Right atrium auricular region (tissue), 2 donors: ENCODE measurements at regions not wholly inside any gene's neighbourhood (a gene's known extent, or its start where the extent isn't known, plus 50 kb on each side); places are given as distances from the start of the nearest gene placed in this dataset.

ENCODE experiments used
- DNase-seq: peaks from one replicate; pipeline ENCODE4 v3.0.0-alpha.2; 2019; ENCODE audit warnings: low spot score
- H3K27ac ChIP-seq, 2 donors: fragments of 200-600 bp; sonication (generic); 1 replicate in 1 of 2; 2 replicates in 1 of 2; pipeline ENCODE4 v1.5.1; 2016 to 2019
- H3K27me3 ChIP-seq, 2 donors: fragments of 200-600 bp; sonication (generic); one replicate each; pipeline versions ENCODE4 v1.5.1 to v1.6.0; 2017 to 2019
- H3K36me3 ChIP-seq: fragments of 200-600 bp; sonication (generic); one replicate; pipeline ENCODE4 v1.5.1; 2016
- H3K4me1 ChIP-seq, 2 donors: fragments of 200-600 bp; sonication (generic); one replicate each; pipeline versions ENCODE4 v1.5.1 to v1.6.0; 2017 to 2019
- H3K4me3 ChIP-seq, 2 donors: fragments of 200-600 bp; sonication (generic); 1 replicate in 1 of 2; 2 replicates in 1 of 2; pipeline ENCODE4 v1.5.1; 2017 to 2019; ENCODE audit warnings: mild to moderate bottlenecking in 1 of 2, moderate library complexity in 1 of 2
- H3K9me3 ChIP-seq, 2 donors: fragments of 200-600 bp; sonication (generic); one replicate each; pipeline ENCODE4 v1.5.1; 2019
- TF ChIP-seq, protein P1 (sequence below), 2 donors: fragments of 200-600 bp; sonication (generic); IDR thresholded peaks; one replicate each; pipeline ENCODE4 v1.5.1; 2019; ENCODE audit warnings: antibody characterized with exemption in 2 of 2

DNA sequence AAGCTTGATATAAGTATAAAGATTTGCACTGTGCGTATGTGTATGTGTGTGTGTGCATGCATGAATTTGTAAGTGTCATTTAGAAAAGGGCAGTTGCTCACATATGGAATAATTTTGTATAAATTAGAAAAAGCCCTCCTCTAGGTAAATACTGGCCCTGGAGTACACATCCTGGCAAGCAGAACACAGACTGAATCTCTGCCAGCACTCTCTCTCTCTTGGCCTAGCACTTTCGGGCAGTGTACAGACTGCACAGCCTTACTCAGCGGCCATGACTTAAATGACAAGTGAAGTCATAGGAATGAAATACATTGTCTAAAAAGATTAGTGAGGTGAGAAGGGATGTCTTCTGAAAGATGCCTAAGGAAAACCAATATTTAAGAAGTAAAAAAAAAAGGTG is 214.1 kb downstream of the RDH14 start:
- TF ChIP-seq, protein P1, sequence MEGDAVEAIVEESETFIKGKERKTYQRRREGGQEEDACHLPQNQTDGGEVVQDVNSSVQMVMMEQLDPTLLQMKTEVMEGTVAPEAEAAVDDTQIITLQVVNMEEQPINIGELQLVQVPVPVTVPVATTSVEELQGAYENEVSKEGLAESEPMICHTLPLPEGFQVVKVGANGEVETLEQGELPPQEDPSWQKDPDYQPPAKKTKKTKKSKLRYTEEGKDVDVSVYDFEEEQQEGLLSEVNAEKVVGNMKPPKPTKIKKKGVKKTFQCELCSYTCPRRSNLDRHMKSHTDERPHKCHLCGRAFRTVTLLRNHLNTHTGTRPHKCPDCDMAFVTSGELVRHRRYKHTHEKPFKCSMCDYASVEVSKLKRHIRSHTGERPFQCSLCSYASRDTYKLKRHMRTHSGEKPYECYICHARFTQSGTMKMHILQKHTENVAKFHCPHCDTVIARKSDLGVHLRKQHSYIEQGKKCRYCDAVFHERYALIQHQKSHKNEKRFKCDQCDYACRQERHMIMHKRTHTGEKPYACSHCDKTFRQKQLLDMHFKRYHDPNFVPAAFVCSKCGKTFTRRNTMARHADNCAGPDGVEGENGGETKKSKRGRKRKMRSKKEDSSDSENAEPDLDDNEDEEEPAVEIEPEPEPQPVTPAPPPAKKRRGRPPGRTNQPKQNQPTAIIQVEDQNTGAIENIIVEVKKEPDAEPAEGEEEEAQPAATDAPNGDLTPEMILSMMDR (IDR thresholded peaks at IDR 0.05), result no peak
- peak overlapping the region in 1 of 2 donors; percentile 40 for H3K27ac ChIP-seq
- no peak for DNase-seq
- H3K9me3 ChIP-seq, result no peaks in the 10 kb centered on the region
- no peaks in the 10 kb centered on the region for H3K36me3 ChIP-seq
- peaks cover 0 to 5% of the 10 kb centered on the region in 2 donors for H3K4me1 ChIP-seq
- H3K27me3 ChIP-seq, result no peaks in the 10 kb centered on the region
- H3K4me3 ChIP-seq, result no peak overlapping the region

DNA sequence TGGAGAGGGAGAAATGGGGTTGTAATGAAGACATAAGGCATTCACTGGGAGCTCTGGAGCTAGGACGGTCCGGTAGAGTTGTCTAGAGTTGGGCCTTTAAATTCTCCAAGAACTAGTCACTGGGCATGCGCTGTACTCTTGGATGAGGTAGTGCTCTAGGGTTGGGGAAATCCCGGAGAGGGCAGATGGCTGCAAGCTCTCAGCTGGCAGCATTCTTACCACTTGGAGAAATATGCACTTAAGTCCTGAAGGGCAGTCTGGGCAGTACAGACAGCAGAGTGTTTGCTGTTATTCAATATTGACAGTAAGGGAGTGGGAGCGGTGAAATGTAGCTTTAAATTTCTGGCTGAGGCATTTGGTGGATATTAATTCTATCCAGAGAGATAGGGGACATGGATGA is 214.6 kb downstream of the RDH14 start:
- H3K27ac ChIP-seq, result peak overlapping the region in 1 of 2 donors; percentile 40
- DNase-seq, result no peak

DNA sequence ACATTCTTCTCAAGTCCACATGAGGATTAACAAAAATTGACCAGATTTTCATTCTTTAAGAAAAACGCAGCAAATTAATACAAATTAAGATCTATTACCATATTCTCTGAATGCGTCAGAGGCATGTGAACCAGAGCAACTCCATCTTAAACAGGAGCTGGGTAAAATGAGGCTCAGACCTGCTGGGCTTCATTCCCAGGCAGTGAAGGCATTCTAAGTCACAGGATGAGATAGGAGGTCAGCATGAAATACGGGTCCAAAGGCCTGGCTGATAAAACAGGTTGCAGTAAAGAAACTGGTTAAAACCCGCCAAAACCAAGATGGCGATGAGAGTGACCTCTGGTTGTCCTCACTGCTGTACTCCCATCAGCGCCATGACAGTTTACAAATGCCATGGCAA is 217.6 kb downstream of the RDH14 start:
- no peak for DNase-seq
- TF ChIP-seq, protein P1 (IDR thresholded peaks at IDR 0.05), result no peak

More for the DNA sequence above, 214.6 kb downstream of the RDH14 start:
- Histone ChIP-seq H3K4me1 (peaks cover 0 to 5% of the 10 kb centered on the region in 2 donors), H3K36me3 (no peaks in the 10 kb centered on the region), H3K9me3 (no peaks in the 10 kb centered on the region), H3K4me3 (no peak overlapping the region), H3K27me3 (no peaks in the 10 kb centered on the region)
- TF ChIP-seq, protein P1 (IDR thresholded peaks at IDR 0.05), result no peak

DNA sequence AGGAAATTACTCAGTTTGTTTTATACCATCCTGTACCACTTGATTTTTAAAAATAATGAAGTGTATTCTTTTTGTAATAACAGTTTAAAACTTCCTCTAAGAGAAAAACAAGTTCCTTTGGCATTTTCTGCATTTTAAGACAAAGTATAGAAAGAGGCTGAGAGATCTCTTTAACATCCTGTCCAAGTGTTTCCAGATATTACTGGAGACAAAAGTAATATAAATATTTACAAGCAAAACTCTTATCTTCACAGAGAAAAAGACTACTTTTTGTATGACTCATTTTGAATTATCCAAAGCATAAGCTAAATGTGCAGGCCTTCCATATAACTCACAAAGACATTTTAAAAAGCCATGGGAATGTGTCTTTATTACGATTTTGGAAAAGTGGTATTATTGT is 221.1 kb downstream of the RDH14 start:
- Histone ChIP-seq H3K4me3 (no peak overlapping the region), H3K27ac (no peak overlapping the region), H3K9me3 (no peaks in the 10 kb centered on the region), H3K4me1 (no peaks in the 10 kb centered on the region), H3K27me3 (no peaks in the 10 kb centered on the region), H3K36me3 (no peaks in the 10 kb centered on the region)
- DNase-seq, result no peak
- TF ChIP-seq, protein P1 (IDR thresholded peaks at IDR 0.05), result no peak

More for the DNA sequence above, 217.6 kb downstream of the RDH14 start:
- Histone ChIP-seq H3K27me3 (no peaks in the 10 kb centered on the region), H3K4me3 (no peak overlapping the region), H3K4me1 (peaks cover 0 to 5% of the 10 kb centered on the region in 2 donors), H3K27ac (no peak overlapping the region), H3K36me3 (no peaks in the 10 kb centered on the region), H3K9me3 (no peaks in the 10 kb centered on the region)

- Histone ChIP-seq H3K9me3 (no peaks in the 10 kb centered on the region), H3K4me3 (no peak overlapping the region), H3K4me1 (no peaks in the 10 kb centered on the region), H3K27ac (no peak overlapping the region), H3K27me3 (no peaks in the 10 kb centered on the region), H3K36me3 (no peaks in the 10 kb centered on the region)
- TF ChIP-seq, protein P1 (IDR thresholded peaks at IDR 0.05), result no peak
- no peak for DNase-seq
These were observed 223.5 kb downstream of the RDH14 start for GRCh38 chr2:18336975-18337374.

- no peak for DNase-seq
- Histone ChIP-seq H3K9me3 (no peaks in the 10 kb centered on the region), H3K27me3 (no peaks in the 10 kb centered on the region), H3K4me1 (no peaks in the 10 kb centered on the region), H3K4me3 (no peak overlapping the region), H3K27ac (no peak overlapping the region), H3K36me3 (no peaks in the 10 kb centered on the region)
- TF ChIP-seq, protein P1 (IDR thresholded peaks at IDR 0.05), result no peak
These were observed 228.0 kb downstream of the RDH14 start for GRCh38 chr2:18332477-18332876.
